Stimulated activated CD8-positive, alpha-beta memory T cell treated with anti-CD3 and anti-CD28 coated beads, Interleukin-7, amount 100 ng/mL, for 1 hour (primary cell): ENCODE measurements at regions not wholly inside any gene's neighbourhood (a gene's known extent, or its start where the extent isn't known, plus 50 kb on each side); places are given as distances from the start of the nearest gene placed in this dataset.

ENCODE experiments used
- DNase-seq, 2 donors: peaks; one replicate each; pipeline ENCODE4 v3.0.0-alpha.2; 2020; ENCODE audit warnings: low read depth in 2 of 2

- no peak for DNase-seq
Measured at GRCh38 chr1:209222826-209223225, 360.7 kb upstream of the CAMK1G start.

GRCh38 chr1:209223791-209224190 is 359.7 kb upstream of the CAMK1G start:
- DNase-seq: no peak

- no peak for DNase-seq
Measured at GRCh38 chr1:209224886-209225285, 358.6 kb upstream of the CAMK1G start.

GRCh38 chr1:209227171-209227570 is 356.3 kb upstream of the CAMK1G start:
- no peak for DNase-seq

GRCh38 chr1:209227941-209228340 is 355.6 kb upstream of the CAMK1G start:
- no peak for DNase-seq

DNA sequence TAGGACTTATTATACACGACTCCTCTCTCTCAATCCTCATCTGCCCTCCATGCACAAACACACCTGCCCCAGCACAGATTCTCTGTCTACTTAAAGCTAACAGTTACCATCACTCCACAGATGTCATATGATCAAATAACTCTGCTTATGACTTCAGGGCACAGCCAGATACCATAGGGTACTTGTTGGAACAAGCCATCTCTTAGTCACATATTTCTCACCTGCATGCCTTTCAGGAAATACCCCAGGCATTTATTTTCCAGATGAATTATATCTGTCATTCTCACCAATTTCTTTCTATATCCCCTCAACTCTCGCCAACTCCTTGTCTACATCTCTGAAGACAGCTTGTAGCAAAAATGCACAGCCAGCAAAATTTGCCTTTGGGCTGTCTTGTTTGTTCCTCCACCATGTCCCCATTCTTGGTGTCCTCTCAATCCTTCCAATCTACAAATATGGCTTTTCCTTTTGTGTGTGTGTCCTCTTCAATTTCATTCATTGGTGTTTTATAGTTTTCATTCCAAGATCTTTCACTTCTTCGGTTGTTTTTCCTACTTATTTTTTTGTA is 353.9 kb upstream of the CAMK1G start:
- no peak for DNase-seq

DNA sequence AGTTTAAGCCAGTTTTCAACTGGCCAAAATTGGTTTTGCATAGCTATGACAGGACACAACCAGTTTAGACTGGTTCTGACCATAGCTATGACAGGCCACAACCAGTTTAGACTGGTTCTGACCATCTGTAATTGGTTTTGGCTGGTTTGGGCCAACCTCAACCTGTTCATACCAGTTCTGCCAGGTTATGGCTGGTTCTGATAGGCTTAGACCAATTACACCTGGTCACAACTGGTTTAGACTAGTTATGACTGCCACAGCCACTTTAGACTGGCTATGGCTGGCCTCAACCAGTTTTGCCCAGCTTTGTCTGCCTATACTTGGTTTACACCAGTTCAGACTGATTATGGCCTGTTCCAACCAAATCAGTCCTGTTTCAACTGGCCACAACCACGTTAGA is 353.2 kb upstream of the CAMK1G start:
- no peak for DNase-seq

DNA sequence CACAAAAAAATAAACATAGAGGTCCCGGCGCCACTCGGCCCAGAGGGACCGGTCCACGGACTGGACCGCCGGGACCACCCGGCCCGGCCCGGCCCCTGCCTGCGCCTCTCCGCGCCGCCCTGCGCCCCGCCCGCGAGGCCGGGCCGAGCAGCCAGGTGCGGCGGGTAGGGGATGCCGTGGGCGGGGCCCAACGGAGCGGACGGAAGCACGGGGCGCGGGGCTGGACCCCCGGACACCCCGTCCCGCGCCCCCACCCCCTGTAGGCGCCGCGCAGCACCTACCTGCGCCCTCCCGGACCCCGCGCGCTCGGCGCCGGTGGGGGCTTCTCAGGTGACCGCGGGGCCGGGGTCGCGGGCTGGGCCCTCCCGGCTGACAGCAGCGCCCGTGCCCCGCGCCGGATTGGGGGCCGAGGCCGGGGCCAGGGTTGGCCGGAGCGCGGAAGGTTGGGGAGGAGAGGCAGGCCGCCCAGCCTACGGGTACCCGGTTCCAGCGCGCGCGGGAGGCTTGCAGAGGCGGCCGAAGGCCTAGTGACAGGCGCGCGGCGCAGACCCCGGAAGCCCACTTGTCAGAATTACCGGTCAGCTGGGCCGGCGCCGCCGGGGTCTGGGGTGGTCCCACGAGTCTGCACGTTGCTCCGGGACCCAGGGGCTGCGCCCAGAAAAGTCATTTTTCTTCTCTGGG is 351.9 kb upstream of the CAMK1G start:
- no peak for DNase-seq

- DNase-seq: no peak
Measured at GRCh38 chr1:209232197-209232596, 351.3 kb upstream of the CAMK1G start.

DNA sequence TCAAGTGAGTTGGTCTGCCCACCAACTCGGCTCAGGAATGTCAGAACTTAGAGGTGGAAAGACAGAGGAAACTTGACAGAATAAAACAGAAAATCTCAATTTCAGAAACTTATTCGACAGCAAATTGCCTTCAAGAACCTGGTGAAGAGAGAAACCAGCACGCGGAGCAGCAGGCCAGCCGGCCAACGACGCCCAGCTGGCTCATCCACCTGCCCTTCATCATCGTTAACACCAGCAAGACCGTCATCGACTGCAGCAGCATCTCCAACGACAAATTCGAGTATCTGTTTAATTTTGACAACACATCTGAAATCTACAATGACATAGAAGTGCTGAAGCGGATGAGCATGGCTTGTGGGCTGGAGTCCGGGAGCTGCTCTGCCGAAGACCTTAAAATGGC is 350.8 kb upstream of the CAMK1G start:
- DNase-seq: no peak

DNA sequence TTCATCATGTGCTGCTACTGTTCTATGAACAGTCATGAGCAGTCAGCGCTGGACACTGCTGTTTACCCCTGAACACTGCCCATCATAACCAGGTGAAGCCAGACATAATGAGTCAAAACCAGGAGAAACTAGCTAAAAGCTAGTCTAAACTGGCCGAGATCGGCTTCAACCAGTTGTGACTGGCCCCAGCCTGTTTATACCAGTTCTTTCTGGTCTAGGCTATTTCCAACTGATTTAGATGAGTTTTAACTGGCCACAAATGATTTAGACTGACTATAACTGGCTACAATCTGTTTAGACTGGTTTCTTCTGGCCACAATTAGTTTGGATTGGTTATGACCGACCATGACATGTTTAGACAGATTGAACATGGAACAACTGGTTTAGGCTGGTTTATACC is 348.3 kb upstream of the CAMK1G start:
- DNase-seq: no peak

DNA sequence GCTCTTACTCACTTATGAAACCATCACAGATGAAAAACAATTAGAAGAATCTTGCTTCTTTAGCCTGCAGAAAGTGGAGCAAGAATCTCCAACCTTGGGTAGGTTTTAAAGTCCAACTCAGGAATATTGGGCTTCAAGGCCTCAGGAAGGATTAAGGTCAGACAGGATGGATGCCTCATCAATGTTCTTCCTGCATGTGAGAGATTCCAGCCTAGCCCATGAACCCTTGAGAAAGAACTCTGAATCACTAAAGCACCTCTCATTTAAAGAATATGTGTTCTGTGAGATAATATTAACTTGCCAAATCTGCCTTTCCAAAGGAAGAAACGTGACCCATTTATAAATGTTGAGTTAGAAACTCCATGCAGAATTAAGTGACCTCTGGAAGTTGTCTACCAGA is 345.2 kb upstream of the CAMK1G start:
- no peak for DNase-seq

DNA sequence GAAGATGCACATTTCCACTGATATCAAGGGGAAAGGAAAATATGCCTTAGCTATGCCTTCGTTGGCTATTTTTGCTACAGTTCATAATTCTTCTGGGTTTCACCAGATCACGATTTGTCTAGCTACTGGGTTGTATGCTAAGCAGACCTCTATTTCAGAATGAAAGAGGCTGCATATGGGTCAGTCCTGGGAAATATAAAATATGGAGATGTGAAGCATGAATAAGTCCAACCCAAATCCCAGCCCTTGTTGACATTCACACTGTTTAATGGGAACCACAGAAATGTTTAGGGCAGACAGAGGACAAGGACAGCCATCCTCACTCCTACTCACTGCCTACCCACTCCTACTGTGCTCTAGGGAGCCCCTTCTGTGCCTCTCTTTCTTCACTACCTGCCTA is 343.2 kb upstream of the CAMK1G start:
- no peak for DNase-seq

DNA sequence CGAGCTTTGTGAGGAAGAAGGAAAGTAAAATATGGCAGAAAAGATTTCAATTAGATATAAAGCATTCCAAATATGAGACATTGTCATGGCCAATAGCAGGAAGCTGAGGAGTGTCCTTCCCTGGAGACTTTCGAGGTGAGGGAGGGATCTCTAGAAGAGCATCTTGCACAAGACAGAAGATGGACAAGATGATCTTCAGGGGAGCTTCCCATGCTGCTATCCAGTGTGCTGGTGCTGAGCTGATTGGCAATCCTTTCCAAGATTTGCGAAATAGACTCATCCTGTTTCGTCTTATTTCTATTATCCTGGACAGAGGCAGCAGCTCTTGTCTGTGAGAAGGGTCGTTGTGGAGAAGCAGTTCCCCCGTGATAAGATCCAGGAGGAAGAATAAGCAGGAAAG is 342.0 kb upstream of the CAMK1G start:
- no peak for DNase-seq

DNA sequence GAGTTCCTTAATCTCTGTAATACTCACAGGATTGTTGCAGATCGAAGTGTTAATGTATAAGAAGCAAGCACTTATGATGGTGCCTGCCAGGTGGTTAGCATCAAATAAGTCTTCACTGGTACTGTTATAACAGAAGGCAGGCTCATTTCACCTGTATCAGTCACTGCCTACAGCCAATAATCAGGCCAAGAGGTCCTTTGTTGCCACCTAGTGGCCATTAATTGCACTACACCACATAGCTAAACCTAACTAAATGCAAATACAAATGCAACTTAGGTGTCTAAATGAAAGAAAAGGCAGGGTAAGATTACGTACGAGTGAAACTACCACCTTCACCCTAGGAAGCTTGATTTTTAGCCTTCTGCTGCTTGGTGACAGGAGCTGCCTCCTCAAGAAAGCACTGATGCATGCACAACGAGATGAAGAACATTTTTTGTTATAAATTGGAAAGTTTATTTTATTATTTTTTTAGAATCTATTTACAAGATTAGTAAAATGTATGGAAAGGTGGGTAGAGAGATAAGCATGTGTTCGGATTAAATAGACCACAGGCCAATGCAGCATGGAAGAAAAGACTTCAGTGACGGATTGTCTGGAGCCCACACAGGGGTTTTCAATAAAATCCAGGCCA is 334.8 kb upstream of the CAMK1G start:
- peak in 1 of 2 donors; percentile 1 for DNase-seq

DNA sequence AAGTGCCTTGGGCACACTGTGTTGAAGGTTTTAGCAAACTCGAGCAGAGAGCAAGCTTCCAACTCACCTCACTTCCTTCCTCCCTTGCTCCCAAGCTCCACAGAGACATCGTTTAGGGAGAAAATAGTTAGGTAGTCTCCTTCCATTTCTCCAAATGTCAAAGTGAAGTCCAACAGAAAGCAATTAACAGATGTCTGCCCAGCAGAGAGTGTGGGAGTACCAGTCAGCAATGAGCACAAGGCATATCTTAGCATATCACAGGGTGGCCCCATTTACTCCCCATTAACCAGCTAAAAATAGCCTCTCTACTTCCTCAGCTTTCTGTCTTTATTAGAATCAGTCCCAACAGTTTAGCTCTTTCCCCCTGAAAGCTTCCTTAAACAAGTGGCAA is 334.2 kb upstream of the CAMK1G start:
- no peak for DNase-seq

DNA sequence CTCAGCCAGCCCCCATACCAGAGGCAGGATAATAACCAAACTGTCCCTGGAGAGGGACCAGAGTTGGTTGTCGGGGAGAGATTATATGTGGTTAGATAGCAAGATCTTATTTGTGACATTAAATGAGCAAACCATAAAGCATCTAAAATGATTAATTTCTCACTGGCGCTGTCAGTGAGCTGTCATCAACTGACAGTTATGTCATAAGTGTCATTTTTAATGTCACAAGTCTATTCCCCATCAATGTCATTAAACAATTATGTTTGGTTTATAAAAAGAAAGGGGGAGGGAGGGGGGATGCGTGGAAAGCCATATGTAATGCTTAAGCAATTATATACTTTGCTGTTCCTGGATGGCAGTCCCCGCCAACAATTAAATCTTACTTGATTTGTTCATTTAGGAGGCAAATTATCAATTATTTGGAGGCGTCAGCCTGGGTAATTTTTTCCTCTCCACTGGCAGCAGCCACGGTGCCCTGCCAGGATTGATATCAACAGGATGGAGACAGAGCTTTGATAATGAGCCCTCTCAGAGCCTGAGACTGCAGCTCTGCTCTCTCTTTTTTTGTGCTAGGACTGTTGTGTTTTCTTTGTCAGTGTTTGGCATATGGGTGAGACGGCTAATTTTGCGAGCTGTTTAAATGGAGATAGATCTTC is 333.6 kb upstream of the CAMK1G start:
- no peak for DNase-seq

GRCh38 chr1:209250861-209251636 is 332.5 kb upstream of the CAMK1G start:
- DNase-seq: no peak

DNA sequence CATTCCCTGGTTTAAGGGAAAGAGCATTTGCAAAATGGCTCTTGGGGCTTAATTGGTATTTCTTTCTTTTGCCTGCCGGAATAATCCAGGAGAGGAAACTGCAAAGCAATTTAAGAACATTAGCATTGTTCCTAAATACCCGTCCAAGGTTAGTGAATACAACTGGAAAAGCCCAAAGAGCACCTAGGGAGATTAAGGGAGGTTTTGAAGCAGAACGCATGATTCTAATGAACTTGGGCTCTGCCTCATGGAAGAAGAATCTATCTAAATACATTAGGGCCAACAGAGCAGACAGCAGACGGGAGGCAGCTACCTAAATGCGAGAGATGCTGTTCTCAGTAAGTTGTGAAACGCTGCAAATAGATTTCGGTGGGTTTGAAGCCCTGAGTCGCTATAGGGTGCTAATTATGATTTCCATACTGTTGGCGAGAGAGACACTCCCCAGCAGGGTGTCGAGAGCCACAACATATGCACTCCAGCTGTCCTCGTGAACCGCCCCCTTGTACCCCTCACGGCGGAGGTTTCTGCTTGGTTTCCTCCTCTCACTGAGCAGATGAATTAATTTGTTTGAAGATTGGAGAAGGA is 326.7 kb upstream of the CAMK1G start:
- no peak for DNase-seq

- no peak for DNase-seq
Measured at GRCh38 chr1:209257454-209257853, 326.1 kb upstream of the CAMK1G start.

GRCh38 chr1:209260136-209260535 is 323.4 kb upstream of the CAMK1G start:
- no peak for DNase-seq

- DNase-seq: no peak
Measured at GRCh38 chr1:209262631-209263030, 320.9 kb upstream of the CAMK1G start.
